Cardiac septum (tissue), 1 donor: ENCODE measurements at regions not wholly inside any gene's neighbourhood (a gene's known extent, or its start where the extent isn't known, plus 50 kb on each side); places are given as distances from the start of the nearest gene placed in this dataset.

Source experiments
- DNase-seq: peaks from one replicate; pipeline ENCODE4 v3.0.0-alpha.2; 2020; ENCODE audit warnings: low spot score
- intact Hi-C: fragments of 100-400 bp; cut with DNase I; formaldehyde crosslinking; loops from one replicate; pipeline ENCODE4 v1.14.0; 2022
- donor health status: DM: no; HTN: no; CAD: no.

DNA sequence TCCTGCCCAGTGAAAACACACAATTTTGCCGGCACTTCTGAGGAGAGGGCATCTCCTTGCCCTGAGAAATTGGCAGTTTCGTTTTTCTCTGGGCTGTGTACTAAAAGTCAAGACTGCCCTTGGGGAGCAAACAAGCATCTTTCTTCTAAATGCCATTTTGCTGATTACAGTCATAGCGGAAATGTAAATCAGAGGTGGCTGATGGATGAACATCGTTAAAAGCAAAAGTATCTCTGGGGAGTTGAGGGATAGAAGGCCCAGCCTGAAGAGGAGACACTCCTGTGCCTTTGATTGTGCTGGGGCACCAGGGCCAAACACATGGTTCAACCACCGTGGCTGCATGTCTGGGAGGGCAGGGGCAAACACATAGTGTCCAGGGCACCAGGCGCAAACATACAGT, 49.8 kb downstream of the ABCC12 start:
- intact Hi-C loops = no loop called here
- DNase-seq = no peak

DNA sequence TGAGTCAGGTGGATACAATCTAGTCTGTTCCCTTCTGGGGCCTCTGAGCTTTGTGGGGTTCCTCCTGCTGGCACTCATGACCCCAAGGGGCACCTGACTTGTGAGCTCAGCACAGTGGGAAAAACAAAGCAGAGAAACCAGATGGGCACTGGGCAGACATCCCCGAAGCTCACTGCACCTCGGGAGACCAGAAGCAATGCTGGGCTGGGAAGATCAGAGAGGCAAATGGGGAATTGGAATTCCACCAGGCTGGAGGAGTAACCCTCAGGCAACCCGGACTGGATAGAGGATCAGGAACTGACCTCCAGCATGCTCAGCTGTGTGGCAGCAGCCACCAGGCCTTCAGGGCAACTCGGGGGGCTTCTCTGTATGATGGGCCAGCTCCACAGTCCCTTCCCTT, 50.3 kb downstream of the ABCC12 start:
- no peak for DNase-seq
- intact Hi-C loops = no loop called here

DNA sequence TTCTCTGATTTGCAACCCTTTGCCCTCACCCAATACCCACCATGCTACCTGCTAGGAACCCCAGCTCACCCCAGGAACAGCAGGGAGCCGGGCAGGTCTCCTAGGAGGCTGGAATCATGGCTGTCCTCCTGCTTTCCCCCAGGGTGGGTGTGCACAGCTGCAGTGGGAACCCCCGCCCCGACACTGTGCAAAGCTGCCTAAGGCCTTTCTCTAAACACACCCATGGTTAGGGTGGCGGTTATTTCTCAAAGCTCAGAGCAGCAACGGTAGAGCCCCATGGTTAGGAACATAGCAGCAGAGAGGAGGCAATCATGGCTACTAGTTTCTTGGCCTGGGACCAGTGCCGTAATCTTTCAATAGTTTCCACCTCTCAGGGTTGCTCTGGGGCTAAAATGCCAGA, 52.2 kb downstream of the ABCC12 start:
- intact Hi-C loops = no loop called here
- DNase-seq = no peak

DNA sequence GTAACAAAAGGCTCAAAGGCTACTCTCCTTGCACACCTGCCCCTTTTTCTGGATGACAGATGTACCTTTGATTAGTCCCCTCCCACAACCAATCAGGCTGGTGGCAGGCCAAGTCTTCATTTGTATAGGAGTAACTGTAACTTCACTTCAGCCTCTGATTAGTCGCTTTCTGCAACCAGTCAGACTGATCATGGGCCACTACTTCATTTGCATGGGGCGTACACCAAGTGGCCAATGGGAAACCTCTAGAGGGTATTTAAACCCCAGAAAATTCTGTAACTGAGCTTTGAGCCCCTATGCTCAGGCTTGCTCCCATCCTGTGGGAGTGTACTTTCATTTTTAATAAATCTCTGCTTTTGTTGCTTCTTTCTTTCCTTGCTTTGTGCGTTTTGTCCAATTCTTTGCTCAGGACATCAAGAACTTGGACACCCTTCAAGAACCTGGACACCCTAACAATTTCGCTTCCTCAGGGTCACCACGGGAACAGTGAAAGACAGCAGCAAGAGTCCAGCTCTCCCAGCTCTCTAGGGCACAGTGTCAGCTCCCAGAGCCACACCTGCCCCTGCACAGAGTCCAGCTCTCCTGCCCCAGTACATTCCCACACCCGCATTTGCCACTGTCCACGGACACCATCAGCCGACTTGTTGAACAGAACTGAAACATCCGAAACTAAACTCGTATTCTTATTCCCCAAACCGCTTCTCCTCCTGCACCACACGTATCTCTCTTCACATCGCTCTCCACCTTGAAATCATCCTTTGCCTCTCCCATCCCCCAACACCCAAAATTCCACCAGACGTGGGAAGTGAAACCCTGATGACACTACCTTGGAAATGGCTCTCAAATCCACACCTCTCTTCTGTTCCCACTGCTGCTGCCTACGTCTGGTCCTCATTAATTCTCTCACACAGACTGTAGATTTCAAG, 53.4 kb downstream of the ABCC12 start:
- intact Hi-C loops = no loop called here
- DNase-seq = peak; percentile 33

DNA sequence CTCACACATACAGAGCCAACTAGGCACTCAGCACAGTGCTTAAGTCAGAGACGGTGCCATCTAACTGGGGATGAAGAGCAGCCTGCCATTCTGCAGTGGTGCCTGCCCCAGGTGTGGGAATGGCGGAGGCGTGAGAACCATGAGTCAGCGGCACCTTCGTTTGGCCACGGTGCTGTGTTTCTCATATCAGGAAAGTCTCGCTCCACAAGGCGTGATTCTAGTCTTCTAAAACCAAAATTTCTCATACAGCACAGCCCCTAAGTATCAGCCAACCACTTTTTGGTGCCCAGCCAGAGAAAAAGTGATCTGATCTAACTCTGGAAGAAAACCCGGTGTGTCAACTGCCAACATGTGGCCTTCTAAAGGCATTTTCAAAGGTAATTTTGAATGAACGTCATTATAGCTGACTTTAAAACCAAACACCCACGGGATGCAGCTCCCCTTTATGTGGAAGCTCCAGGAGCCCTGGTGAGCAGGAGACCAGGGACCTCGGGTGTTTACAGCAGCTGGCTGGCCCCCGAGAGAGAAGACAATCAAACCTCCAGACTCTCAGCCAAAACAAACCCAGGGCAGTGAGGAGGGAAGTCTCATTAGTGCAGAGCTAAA, 54.6 kb downstream of the ABCC12 start:
- intact Hi-C loops = no loop called here
- peak; percentile 38 for DNase-seq

DNA sequence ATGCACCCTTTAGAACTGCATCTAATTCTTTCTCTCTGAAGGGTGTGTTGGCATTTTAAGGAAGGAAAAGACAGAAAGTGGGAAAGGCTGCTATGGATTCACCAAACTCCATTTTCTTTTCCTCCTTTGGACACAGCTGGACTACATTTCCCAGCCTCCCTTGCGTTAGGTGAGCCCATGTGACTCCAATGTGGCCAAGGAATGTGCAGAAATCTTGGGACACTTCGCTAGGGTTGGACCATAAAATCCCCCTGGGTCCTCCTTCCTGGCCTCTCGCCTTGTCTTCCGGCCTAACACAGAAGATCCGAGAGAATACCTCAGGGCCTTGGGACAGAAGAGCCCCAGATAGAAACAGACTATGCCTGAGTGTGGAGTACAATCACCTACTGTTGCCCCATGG, 56.3 kb downstream of the ABCC12 start:
- peak; percentile 57 for DNase-seq

DNA sequence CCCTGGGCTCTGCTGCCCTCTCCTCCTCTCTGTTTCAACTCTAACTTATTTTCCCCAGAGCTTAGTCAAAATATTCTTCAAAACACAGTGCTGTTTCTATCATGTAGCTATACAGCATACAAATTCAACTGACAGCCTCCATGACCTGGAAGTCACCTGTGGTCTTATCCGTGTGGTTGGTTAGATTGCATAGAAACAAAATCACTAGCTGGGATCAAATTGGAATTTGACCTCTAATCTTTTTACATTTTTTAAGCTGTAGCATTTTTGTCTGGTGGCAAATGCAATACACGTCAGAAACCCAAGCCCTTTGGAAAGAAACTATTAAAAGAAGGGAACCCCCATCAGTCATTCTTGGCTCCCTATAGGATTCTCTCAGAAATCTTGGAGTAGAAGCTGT, 57.3 kb downstream of the ABCC12 start:
- DNase-seq = no peak
- intact Hi-C loops = no loop called here

More for the DNA sequence above, 56.3 kb downstream of the ABCC12 start:
- intact Hi-C loops = no loop called here

DNA sequence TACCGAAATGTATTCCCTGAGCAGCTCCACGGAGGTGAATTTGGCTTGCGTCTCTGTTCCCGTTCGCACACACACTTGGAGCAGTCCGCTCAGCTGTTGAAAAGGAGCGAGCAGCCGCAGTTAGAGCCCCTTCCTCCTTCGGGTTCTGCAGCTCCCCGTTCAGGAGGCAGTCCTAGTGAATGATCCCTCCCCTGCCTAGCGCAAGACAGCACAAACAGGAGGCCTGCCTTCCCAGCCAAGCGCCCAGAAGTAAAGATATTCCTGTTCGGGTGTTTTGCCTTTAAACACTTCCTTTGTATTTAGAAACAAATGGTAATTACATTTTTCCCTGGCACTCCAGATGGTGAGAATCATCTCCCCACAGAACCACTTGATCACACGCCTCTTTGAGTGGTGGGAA, 64.7 kb downstream of the ABCC12 start:
- intact Hi-C loops = no loop called here
- no peak for DNase-seq

DNA sequence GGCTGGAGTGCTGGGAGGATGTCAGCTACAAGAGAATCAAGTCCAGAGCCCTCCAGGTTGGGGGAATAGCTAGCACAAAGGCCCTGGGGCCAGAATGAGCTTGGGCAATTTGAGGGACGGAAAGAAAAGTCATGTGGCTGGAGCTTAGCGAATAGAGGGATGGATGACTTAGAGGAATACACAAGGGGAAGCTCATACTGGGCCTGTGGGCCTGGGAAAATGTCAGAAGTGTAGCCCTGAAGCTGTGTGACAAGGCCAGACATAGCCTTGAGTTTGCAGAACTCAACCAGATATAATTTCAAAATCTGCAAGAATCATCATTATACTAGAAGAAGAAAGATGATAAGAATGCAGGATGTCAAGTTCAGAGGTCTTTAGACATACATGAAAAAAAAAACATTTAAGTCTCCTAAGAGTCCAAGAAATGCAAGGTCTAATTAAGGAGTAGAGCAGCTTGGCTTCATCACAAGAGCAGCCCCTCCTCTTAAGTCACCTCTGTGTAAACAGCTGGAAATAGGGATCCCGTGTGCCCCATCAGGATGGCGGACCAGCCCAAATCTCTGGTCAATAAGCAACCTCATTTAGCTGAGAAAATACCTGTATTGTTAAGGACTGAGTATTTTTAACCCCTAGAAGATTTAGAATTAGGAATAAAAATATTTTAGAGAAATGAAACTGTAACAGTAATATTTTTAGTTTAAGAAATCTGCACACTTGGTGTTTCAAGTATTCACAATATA, 66.6 kb downstream of the ABCC12 start:
- DNase-seq = no peak
- intact Hi-C loops = no loop called here

DNA sequence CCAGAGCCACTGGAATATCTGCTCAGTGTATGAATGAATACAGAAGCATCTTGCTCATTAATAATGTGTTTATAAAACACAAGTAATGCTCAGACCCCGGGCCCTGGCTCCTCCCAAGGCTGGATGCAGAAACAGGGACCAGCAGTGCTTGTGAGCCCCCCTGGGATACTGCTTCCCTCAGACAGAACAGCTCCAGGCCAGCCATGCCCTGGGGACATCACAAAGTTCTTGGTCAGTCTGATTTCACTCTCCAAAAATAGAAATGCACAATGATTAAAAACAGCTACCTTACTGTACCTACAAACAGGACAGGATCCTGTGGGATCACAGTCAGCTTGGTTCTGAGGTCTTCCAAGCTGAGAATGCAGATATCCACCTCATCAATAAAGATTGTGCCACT, 68.2 kb downstream of the ABCC12 start:
- DNase-seq = no peak
- intact Hi-C loops = no loop called here

DNA sequence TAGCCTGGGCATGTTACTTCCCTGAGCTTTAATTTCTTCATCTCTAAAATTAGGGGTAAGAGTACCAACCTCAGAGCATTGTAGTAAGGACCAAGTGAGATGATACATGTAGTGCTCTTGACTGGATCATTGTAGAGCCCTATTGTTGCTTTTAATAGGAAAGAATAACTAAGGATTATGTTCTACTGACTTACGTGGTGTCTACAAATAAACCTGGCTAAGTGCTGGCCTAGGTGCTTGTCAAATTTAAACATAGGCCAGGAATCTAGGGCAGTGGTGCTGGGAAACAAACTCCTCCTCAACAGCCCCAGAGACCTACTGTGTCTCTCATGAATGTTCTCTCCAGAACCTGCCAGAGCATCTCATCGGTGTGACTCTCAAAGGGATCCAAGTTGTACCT, 69.4 kb downstream of the ABCC12 start:
- intact Hi-C loops = no loop called here

DNA sequence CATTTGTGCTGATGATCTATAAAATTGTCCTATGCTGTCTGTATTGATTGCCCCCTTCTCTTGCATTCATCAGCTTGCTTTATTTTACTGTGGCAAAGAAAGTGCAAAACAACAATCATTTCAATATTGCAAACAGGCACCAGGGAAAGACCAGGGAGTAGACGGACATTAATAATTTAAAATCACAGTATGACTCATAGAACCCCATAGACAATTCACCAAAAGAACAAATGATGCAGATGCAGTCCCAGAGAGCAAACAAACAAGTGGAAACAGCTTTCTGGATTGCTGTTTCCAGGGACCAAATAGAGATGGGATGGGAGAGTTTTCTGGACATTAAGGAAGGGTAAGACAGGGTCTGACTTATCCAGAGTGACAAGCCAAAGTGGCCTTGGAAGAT, 70.1 kb downstream of the ABCC12 start:
- no peak for DNase-seq
- intact Hi-C loops = no loop called here

More for the DNA sequence above, 69.4 kb downstream of the ABCC12 start:
- DNase-seq = no peak

DNA sequence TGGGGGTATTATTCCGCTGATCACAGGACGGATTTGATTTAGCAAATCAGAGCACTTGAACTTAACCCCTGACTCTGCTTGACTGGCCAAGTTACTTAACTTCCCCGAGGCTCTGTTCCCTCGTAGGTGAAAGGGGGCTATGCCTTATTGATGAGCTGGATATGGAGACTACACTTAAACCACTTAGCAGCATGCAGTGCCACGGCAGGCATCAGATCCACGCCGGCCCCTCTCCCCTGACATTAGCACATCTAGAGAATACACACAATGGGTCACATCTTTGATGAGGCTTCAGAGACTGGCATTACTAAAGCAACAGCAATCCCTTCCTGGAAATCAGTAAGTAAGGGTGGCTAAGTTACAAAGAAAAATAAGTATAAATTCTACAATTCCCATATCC, 71.0 kb downstream of the ABCC12 start:
- intact Hi-C loops = no loop called here

DNA sequence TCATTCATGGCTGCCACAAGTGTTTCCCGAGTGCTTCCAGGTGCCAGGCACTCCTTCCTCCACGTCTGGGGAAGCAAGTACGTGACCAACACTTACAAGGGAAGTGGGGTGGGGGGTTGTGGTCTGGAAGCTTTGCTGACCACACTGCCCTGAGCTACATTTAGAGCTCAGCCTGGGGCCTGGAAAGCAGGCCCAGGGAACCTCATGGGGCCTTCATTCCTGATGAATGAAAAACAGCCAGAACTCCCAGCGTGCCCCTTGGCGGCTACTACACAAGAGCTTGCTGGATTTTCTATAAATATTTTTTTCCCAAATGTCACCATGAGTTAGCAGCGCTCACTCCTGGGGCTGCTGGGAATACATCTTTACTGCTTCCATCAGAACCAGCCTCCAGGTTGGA, 73.3 kb downstream of the ABCC12 start:
- DNase-seq = no peak
- intact Hi-C loops = no loop called here

More for the DNA sequence above, 71.0 kb downstream of the ABCC12 start:
- no peak for DNase-seq

DNA sequence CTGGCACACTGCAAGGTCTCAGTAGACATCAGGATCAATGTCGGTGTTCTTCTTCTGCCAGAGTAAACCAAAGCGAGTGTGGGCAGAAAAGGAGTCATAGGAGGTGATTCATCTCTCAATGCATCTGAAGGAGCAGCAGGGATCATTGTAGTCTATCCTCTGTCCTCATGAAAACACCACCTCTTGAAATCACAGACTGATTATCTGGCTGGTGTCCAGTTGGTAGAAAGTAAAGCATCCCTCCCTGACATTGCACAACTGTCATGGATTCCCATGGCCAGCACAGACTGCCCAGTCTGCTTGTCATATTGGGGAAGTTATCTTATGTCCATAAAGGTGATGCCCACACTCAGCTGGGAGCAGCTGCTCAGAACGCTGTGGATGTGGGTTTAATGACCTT, 74.1 kb downstream of the ABCC12 start:
- intact Hi-C loops = no loop called here
- DNase-seq = no peak

DNA sequence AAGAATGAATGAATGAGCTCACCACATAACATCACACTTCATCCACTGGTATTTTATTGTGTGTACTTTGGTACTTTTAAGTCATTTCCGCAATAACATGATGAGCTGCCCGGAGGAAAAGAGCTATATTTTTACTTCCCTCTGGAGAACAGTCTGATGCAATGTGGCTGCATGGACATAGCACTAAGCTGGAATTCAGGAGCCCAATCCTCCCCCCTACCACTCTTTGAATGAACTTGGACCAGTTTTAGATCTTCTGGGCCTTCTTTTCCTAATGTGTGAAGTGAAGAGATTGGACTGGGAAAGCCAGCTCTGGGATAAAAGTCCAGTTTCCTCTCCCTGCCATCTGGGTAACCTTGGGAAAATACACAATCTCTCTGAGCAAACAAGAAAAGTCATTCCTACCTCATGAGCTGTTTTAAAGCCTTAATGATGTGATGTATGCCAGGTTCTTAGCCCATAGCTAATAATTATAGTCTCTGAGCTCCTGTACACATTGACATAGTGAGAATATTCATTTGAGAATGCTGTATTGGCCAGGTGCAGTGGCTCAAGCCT, 79.3 kb downstream of the ABCC12 start:
- intact Hi-C loops = no loop called here
- no peak for DNase-seq

DNA sequence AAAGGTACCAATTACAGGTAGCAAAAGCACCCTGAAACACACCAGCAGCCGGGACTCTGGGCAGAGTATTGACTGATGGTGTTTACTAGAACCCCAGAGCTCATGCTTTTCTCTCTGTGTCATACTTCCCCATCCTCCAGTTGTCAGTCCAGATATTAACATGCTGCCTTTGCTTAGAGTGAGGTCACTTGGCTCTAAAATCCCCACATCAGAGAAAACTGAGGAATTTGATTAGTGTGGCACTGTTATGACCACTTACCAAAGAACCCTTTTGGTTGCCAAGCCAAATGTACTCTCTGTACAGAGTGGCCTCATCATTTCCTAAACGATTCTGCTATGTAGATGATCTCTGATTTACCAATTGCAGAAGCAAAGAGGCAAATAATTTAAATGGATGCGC, 80.4 kb downstream of the ABCC12 start:
- intact Hi-C loops = no loop called here
- no peak for DNase-seq

DNA sequence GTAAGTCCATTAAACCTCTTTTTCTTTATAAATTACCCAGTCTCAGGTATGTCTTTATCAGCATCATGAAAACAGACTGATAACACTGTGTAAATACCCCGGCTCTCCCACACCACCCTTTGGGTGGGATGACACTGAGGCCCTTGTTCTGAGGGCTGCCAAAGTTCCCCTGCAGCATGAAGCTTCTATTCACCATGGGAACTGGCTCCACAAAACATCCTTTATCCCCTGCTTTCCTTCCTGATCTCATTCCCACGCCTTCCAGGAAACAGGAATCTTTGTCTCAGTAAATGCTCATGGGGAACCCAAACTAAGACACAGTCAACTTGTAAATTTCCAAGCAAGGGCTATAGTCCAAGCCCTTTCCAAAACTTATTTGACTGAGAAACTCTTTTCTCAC, 88.4 kb downstream of the ABCC12 start:
- intact Hi-C loops = no loop called here
- DNase-seq = peak; percentile 62

DNA sequence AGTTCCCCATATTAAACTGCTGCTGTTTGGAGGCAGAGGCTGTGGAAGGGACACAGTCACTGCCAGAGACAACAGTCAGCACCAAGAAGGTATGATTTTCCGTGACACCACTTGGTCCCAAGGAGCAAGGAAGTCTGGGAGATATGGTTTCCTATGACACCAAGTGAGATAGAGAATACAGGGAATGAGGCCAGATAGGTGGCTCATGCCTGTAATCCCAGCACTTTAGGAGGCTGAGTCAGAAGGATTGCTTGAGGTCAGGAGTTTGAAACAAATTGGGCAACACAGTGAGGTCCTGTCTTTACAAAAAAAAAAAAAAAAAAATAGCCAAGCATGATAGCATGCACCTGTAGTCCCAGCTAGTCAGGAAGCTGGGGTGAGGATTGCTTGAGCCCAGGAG, 90.8 kb downstream of the ABCC12 start:
- intact Hi-C loops = no loop called here
- no peak for DNase-seq

DNA sequence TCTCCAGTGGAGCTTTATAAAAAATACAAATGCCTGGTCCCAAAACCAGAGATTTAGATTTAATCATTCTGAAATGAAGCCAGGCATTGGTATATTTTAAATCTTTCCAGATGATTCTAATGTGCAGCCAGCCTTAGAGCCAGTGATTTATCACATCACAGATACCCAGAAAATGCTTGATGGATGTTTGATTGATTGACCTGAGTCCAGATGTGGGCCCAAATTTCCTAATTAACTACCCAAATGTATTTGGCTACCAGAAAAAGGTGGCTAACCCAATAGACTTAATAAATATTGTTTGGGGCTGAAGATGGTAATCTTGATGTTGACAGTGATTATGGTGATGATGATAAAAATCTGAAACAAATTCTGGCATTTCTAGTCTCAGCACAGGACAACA, 93.1 kb downstream of the ABCC12 start:
- DNase-seq = no peak
- intact Hi-C loops = no loop called here
